CD4-positive, CD25-positive, alpha-beta regulatory T cell (primary cell): ENCODE measurements at regions not wholly inside any gene's neighbourhood (a gene's known extent, or its start where the extent isn't known, plus 50 kb on each side); places are given as distances from the start of the nearest gene placed in this dataset.
A peak's percentile ranks its signal among the peaks of the same experiment; 100 is the strongest.

ENCODE experiments used
- ATAC-seq, 2 donors: fragments of 150-1000 bp; cut with Tn5 transposase; one replicate each; pipeline ENCODE4 v1.10.0; 2021; ENCODE audit warnings: low read depth in 2 of 2, moderate number of reproducible peaks in 2 of 2, moderate library complexity in 1 of 2
- DNase-seq, 3 donors: peaks; one replicate each; pipeline versions ENCODE4 v3.0.0 to v3.0.0-alpha.2; 2012 to 2022; ENCODE audit warnings: mixed read lengths in 1 of 3
- H3K27ac ChIP-seq: one replicate; pipeline ENCODE4 v1.7.0; 2013; ENCODE audit warnings: mild to moderate bottlenecking, low read length; ENCODE audit not compliant: insufficient read depth, poor library complexity, severe bottlenecking
- H3K27me3 ChIP-seq: one replicate; pipeline ENCODE4 v1.7.0; 2013; ENCODE audit warnings: low read length; ENCODE audit not compliant: control insufficient read depth, insufficient read depth
- H3K36me3 ChIP-seq: one replicate; pipeline ENCODE4 v1.7.0; 2013; ENCODE audit warnings: mild to moderate bottlenecking, low read length, moderate library complexity; ENCODE audit not compliant: control insufficient read depth, insufficient read depth
- H3K4me1 ChIP-seq: 2 replicates; pipeline ENCODE4 v1.7.0; 2013; ENCODE audit warnings: mild to moderate bottlenecking, low read length; ENCODE audit not compliant: insufficient read depth, control insufficient read depth, poor library complexity, severe bottlenecking
- H3K4me3 ChIP-seq: one replicate; pipeline ENCODE4 v1.7.0; 2013; ENCODE audit warnings: low read depth, mild to moderate bottlenecking, low read length, moderate library complexity
- H3K9me3 ChIP-seq, 2 experiments: 1 replicate in 1 of 2; 2 replicates in 1 of 2; pipeline ENCODE4 v1.7.0; 2013; ENCODE audit warnings: low read length in 2 of 2, mild to moderate bottlenecking in 1 of 2, moderate library complexity in 1 of 2; ENCODE audit not compliant: control insufficient read depth in 2 of 2
- H3K27ac Mint-ChIP-seq, 3 donors: one replicate each; pipeline ENCODE4 v1.8.0; 2020 to 2022; ENCODE audit warnings: mild to moderate bottlenecking in 3 of 3, mixed read lengths in 3 of 3, moderate library complexity in 2 of 3
- H3K27me3 Mint-ChIP-seq: one replicate; pipeline ENCODE4 v1.8.0; 2022; ENCODE audit warnings: mild to moderate bottlenecking, mixed read lengths
- H3K36me3 Mint-ChIP-seq: one replicate; pipeline ENCODE4 v1.8.0; 2020; ENCODE audit warnings: mixed read lengths
- H3K4me1 Mint-ChIP-seq, 4 donors: one replicate each; pipeline ENCODE4 v1.8.0; 2020 to 2022; ENCODE audit warnings: mixed read lengths in 4 of 4, mild to moderate bottlenecking in 1 of 4
- H3K4me3 Mint-ChIP-seq, 4 donors: one replicate each; pipeline ENCODE4 v1.8.0; 2020 to 2022; ENCODE audit warnings: mild to moderate bottlenecking in 4 of 4, mixed read lengths in 4 of 4, moderate library complexity in 3 of 4
- H3K9me3 Mint-ChIP-seq, 7 donors: one replicate each; pipeline ENCODE4 v1.8.0; 2020 to 2022; ENCODE audit warnings: mixed read lengths in 7 of 7, mild to moderate bottlenecking in 3 of 7, moderate library complexity in 2 of 7

GRCh38 chr17:13337864-13338371 lies 263.8 kb downstream of the HS3ST3A1 start:
- H3K9me3 Mint-ChIP-seq = peaks cover 0 to 3% (median 0%) of the 10 kb centered on the region in 7 donors
- peaks cover 6% of the 10 kb centered on the region for H3K27me3 Mint-ChIP-seq
- ATAC-seq (no peak), DNase-seq (peak in 2 of 3 donors; percentile 25 to 44)
- Histone ChIP-seq H3K4me1 (no peaks in the 10 kb centered on the region), H3K27me3 (peaks cover 5% of the 10 kb centered on the region), H3K27ac (no peak overlapping the region), H3K9me3 (no peaks in the 10 kb centered on the region), H3K4me3 (no peak overlapping the region), H3K36me3 (no peaks in the 10 kb centered on the region)
- H3K27ac Mint-ChIP-seq = peak overlapping the region in 1 of 3 donors; percentile 65
- H3K36me3 Mint-ChIP-seq = no peaks in the 10 kb centered on the region
- H3K4me1 Mint-ChIP-seq = peaks cover 0 to 6% (median 2%) of the 10 kb centered on the region in 4 donors
- H3K4me3 Mint-ChIP-seq = no peak overlapping the region

- no peaks in the 10 kb centered on the region for H3K36me3 Mint-ChIP-seq
- Histone ChIP-seq H3K27me3 (peaks cover 5% of the 10 kb centered on the region), H3K36me3 (no peaks in the 10 kb centered on the region), H3K9me3 (no peaks in the 10 kb centered on the region), H3K27ac (no peak overlapping the region), H3K4me3 (no peak overlapping the region), H3K4me1 (no peaks in the 10 kb centered on the region)
- DNase-seq (no peak), ATAC-seq (no peak)
- no peak overlapping the region for H3K27ac Mint-ChIP-seq
- peaks cover 0 to 6% (median 2%) of the 10 kb centered on the region in 4 donors for H3K4me1 Mint-ChIP-seq
- no peak overlapping the region for H3K4me3 Mint-ChIP-seq
- peaks cover 6% of the 10 kb centered on the region for H3K27me3 Mint-ChIP-seq
- peaks cover 0 to 3% (median 0%) of the 10 kb centered on the region in 7 donors for H3K9me3 Mint-ChIP-seq
These were observed 264.6 kb downstream of the HS3ST3A1 start for GRCh38 chr17:13337151-13337550.

GRCh38 chr17:13334374-13334773 lies 267.4 kb downstream of the HS3ST3A1 start:
- Mint-ChIP-seq H3K27me3 (peaks cover 6% of the 10 kb centered on the region), H3K27ac (no peak overlapping the region), H3K4me1 (peaks cover 0 to 6% (median 2%) of the 10 kb centered on the region in 4 donors), H3K36me3 (no peaks in the 10 kb centered on the region), H3K4me3 (no peak overlapping the region), H3K9me3 (peaks cover 0 to 2% (median 0%) of the 10 kb centered on the region in 7 donors)
- Histone ChIP-seq H3K9me3 (no peaks in the 10 kb centered on the region), H3K36me3 (no peaks in the 10 kb centered on the region), H3K4me3 (no peak overlapping the region), H3K27me3 (peaks cover 5% of the 10 kb centered on the region), H3K27ac (no peak overlapping the region), H3K4me1 (no peaks in the 10 kb centered on the region)
- ATAC-seq (no peak), DNase-seq (no peak)

GRCh38 chr17:13333661-13334060 lies 268.1 kb downstream of the HS3ST3A1 start:
- Mint-ChIP-seq H3K9me3 (peaks cover 0 to 2% (median 0%) of the 10 kb centered on the region in 7 donors), H3K27me3 (peaks cover 6% of the 10 kb centered on the region), H3K4me1 (peaks cover 0 to 6% (median 2%) of the 10 kb centered on the region in 4 donors), H3K36me3 (no peaks in the 10 kb centered on the region), H3K4me3 (no peak overlapping the region), H3K27ac (no peak overlapping the region)
- no peaks in the 10 kb centered on the region for H3K36me3 ChIP-seq
- ATAC-seq = no peak
- no peak overlapping the region for H3K27ac ChIP-seq
- no peaks in the 10 kb centered on the region for H3K4me1 ChIP-seq
- DNase-seq = no peak
- no peaks in the 10 kb centered on the region for H3K9me3 ChIP-seq
- H3K4me3 ChIP-seq = no peak overlapping the region
- H3K27me3 ChIP-seq = peaks cover 5% of the 10 kb centered on the region

- no peaks in the 10 kb centered on the region for H3K9me3 ChIP-seq
- H3K27me3 ChIP-seq = peaks cover 4% of the 10 kb centered on the region
- H3K27ac Mint-ChIP-seq = no peak overlapping the region
- H3K36me3 ChIP-seq = no peaks in the 10 kb centered on the region
- H3K36me3 Mint-ChIP-seq = no peaks in the 10 kb centered on the region
- peaks cover 4% of the 10 kb centered on the region for H3K27me3 Mint-ChIP-seq
- no peak overlapping the region for H3K4me3 Mint-ChIP-seq
- DNase-seq (no peak), ATAC-seq (no peak)
- no peak overlapping the region for H3K4me3 ChIP-seq
- no peak overlapping the region for H3K27ac ChIP-seq
- peaks cover 0 to 3% (median 0%) of the 10 kb centered on the region in 7 donors for H3K9me3 Mint-ChIP-seq
- H3K4me1 ChIP-seq = no peaks in the 10 kb centered on the region
- H3K4me1 Mint-ChIP-seq = no peaks in the 10 kb centered on the region
These were observed 269.5 kb downstream of the HS3ST3A1 start for GRCh38 chr17:13332207-13332606.

- Histone ChIP-seq H3K4me1 (no peaks in the 10 kb centered on the region), H3K4me3 (no peak overlapping the region), H3K27me3 (peaks cover 4% of the 10 kb centered on the region), H3K27ac (no peak overlapping the region), H3K9me3 (no peaks in the 10 kb centered on the region), H3K36me3 (no peaks in the 10 kb centered on the region)
- no peak overlapping the region for H3K4me3 Mint-ChIP-seq
- no peaks in the 10 kb centered on the region for H3K36me3 Mint-ChIP-seq
- H3K4me1 Mint-ChIP-seq = no peaks in the 10 kb centered on the region
- no peak overlapping the region for H3K27ac Mint-ChIP-seq
- DNase-seq = no peak
- no peak for ATAC-seq
- peaks cover 8% of the 10 kb centered on the region for H3K27me3 Mint-ChIP-seq
- peaks cover 0 to 3% (median 0%) of the 10 kb centered on the region in 7 donors for H3K9me3 Mint-ChIP-seq
These were observed 272.3 kb downstream of the HS3ST3A1 start for GRCh38 chr17:13329421-13329820.

- Mint-ChIP-seq H3K36me3 (no peaks in the 10 kb centered on the region), H3K27ac (no peak overlapping the region), H3K27me3 (peaks cover 19% of the 10 kb centered on the region), H3K4me3 (no peak overlapping the region), H3K9me3 (peaks cover 0 to 3% (median 0%) of the 10 kb centered on the region in 7 donors), H3K4me1 (no peaks in the 10 kb centered on the region)
- ATAC-seq (no peak), DNase-seq (no peak)
- Histone ChIP-seq H3K4me1 (no peaks in the 10 kb centered on the region), H3K9me3 (no peaks in the 10 kb centered on the region), H3K27me3 (peaks cover 2% of the 10 kb centered on the region), H3K4me3 (no peak overlapping the region), H3K36me3 (no peaks in the 10 kb centered on the region), H3K27ac (no peak overlapping the region)
These were observed 277.7 kb downstream of the HS3ST3A1 start for GRCh38 chr17:13323990-13324389.

- H3K27ac Mint-ChIP-seq = no peak overlapping the region
- Histone ChIP-seq H3K4me1 (no peaks in the 10 kb centered on the region), H3K4me3 (no peak overlapping the region), H3K27me3 (no peaks in the 10 kb centered on the region), H3K36me3 (no peaks in the 10 kb centered on the region), H3K27ac (no peak overlapping the region), H3K9me3 (no peaks in the 10 kb centered on the region)
- ATAC-seq (no peak), DNase-seq (no peak)
- no peaks in the 10 kb centered on the region for H3K36me3 Mint-ChIP-seq
- H3K27me3 Mint-ChIP-seq = peaks cover 15% of the 10 kb centered on the region
- no peaks in the 10 kb centered on the region for H3K9me3 Mint-ChIP-seq
- H3K4me3 Mint-ChIP-seq = no peak overlapping the region
- no peaks in the 10 kb centered on the region for H3K4me1 Mint-ChIP-seq
These were observed 279.6 kb downstream of the HS3ST3A1 start for GRCh38 chr17:13321951-13322701.
